SK-N-SH (cell line): ENCODE measurements at regions not wholly inside any gene's neighbourhood (a gene's known extent, or its start where the extent isn't known, plus 50 kb on each side); places are given as distances from the start of the nearest gene placed in this dataset.
A peak's percentile ranks its signal among the peaks of the same experiment; 100 is the strongest.

Experiments
- CTCF ChIA-PET: fragments of 300-600, 350-600 bp; formaldehyde crosslinking; extraction: SDS; loops from one replicate; lab custom pipeline; 2021; lab: Yijun Ruan, JAX
- POLR2A ChIA-PET: fragments of 350-600 bp; sonication (Branson Sonifier 250); formaldehyde crosslinking; extraction: SDS; loops from one replicate; lab custom pipeline; 2020; ENCODE audit warnings: antibody characterized with exemption, inconsistent platforms; lab: Yijun Ruan, JAX
- DNase-seq: peaks from one replicate; pipeline ENCODE4 v3.0.0; 2012
- H2AFZ ChIP-seq: fragments of 200-600 bp; sonication (generic); 2 replicates; pipeline ENCODE4 v1.8.1; 2016; ENCODE audit warnings: antibody characterized with exemption, mild to moderate bottlenecking, low read depth
- H3F3A ChIP-seq: fragments of 200-600 bp; sonication (generic); replicated peaks from 2 replicates; pipeline ENCODE3; 2016; ENCODE audit warnings: antibody characterized with exemption, mild to moderate bottlenecking; ENCODE audit not compliant: insufficient read depth
- H3K27ac ChIP-seq, 2 experiments: fragments of 200-500 bp in 1 of 2; fragments of 200-600 bp in 1 of 2; sonication (Bioruptor generic) in 1 of 2; sonication (generic), shearing (Covaris generic) in 1 of 2; 2 replicates each; pipeline versions ENCODE4 v1.5.1 to v1.6.1; 2014 to 2016; ENCODE audit warnings: low read depth in 2 of 2, inconsistent platforms in 1 of 2, low read length in 1 of 2, mild to moderate bottlenecking in 1 of 2, mixed read lengths in 1 of 2
- H3K27me3 ChIP-seq: fragments of 200-600 bp; sonication (generic), shearing (Covaris generic); 2 replicates; pipeline ENCODE4 v1.6.1; 2016; ENCODE audit warnings: mixed run types; ENCODE audit not compliant: insufficient read depth
- H3K36me3 ChIP-seq, 2 experiments: fragments of 200-500 bp in 1 of 2; fragments of 200-600 bp in 1 of 2; sonication (Bioruptor generic) in 1 of 2; sonication (generic) in 1 of 2; replicated peaks in 1 of 2; 2 replicates each; pipeline versions ENCODE3 to v1.5.1; 2014 to 2016; ENCODE audit warnings: low read length in 1 of 2, mild to moderate bottlenecking in 1 of 2; ENCODE audit not compliant: insufficient read depth in 2 of 2, control insufficient read depth in 1 of 2
- H3K4me1 ChIP-seq, 2 experiments: fragments of 200-500 bp in 1 of 2; fragments of 200-600 bp in 1 of 2; sonication (Bioruptor generic) in 1 of 2; sonication (generic), shearing (Covaris generic) in 1 of 2; 2 replicates each; pipeline versions ENCODE4 v1.5.1 to v1.6.1; 2014 to 2016; ENCODE audit warnings: low read depth in 1 of 2, low read length in 1 of 2, mixed run types in 1 of 2; ENCODE audit not compliant: insufficient read depth in 2 of 2, control insufficient read depth in 1 of 2
- H3K4me2 ChIP-seq: fragments of 200-600 bp; sonication (generic), shearing (Covaris generic); 2 replicates; pipeline ENCODE4 v1.6.1; 2017; ENCODE audit warnings: mixed run types
- H3K4me3 ChIP-seq, 2 experiments: fragments of 200-500 bp in 1 of 2; fragments of 200-600 bp in 1 of 2; sonication (Bioruptor generic) in 1 of 2; sonication (generic), shearing (Covaris generic) in 1 of 2; 2 replicates each; pipeline versions ENCODE4 v1.5.1 to v1.8.1; 2014 to 2016; ENCODE audit warnings: low read depth in 2 of 2, inconsistent platforms in 1 of 2, low read length in 1 of 2, mild to moderate bottlenecking in 1 of 2, mixed read lengths in 1 of 2, moderate library complexity in 1 of 2
- H3K79me2 ChIP-seq: fragments of 200-600 bp; sonication (generic); 2 replicates; pipeline ENCODE4 v1.8.1; 2017; ENCODE audit warnings: mild to moderate bottlenecking; ENCODE audit not compliant: insufficient read depth
- H3K9ac ChIP-seq: fragments of 200-600 bp; sonication (generic); 2 replicates; pipeline ENCODE4 v1.6.1; 2017; ENCODE audit warnings: mixed run types
- H3K9me2 ChIP-seq: fragments of 200-600 bp; sonication (generic); 2 replicates; pipeline ENCODE4 v1.6.1; 2017; ENCODE audit warnings: mixed run types
- H3K9me3 ChIP-seq: fragments of 200-600 bp; sonication (generic); 2 replicates; pipeline ENCODE4 v1.6.1; 2017; ENCODE audit warnings: mixed run types, mild to moderate bottlenecking, moderate library complexity
- H4K20me1 ChIP-seq: fragments of 200-600 bp; sonication (generic); 2 replicates; pipeline ENCODE4 v1.6.1; 2017; ENCODE audit warnings: mild to moderate bottlenecking, mixed run types; ENCODE audit not compliant: insufficient read depth
- EP300 ChIP-seq, 2 experiments: IDR thresholded peaks; 2 replicates each; pipeline versions ENCODE4 v1.4.0 to v1.6.1; 2012; ENCODE audit warnings: borderline replicate concordance in 1 of 2, low read depth in 1 of 2, low read length in 1 of 2
- EZH2phosphoT487 ChIP-seq: fragments of 200-600 bp; sonication (generic); IDR thresholded peaks from 2 replicates; pipeline ENCODE4 v1.6.1; 2017; ENCODE audit warnings: low read depth, mixed run types, mild to moderate bottlenecking, antibody characterized with exemption, moderate library complexity, borderline replicate concordance
- FOSL2 ChIP-seq: IDR thresholded peaks from 2 replicates; pipeline ENCODE4 v1.4.0; 2012; ENCODE audit warnings: low read depth, mild to moderate bottlenecking, moderate library complexity, borderline replicate concordance
- FOXJ3 ChIP-seq: sonication (generic); formaldehyde crosslinking; IDR thresholded peaks from 2 replicates; pipeline ENCODE4 v1.5.1; 2020; ENCODE audit warnings: mild to moderate bottlenecking, missing genetic modification reagents
- GABPA ChIP-seq: IDR thresholded peaks from 2 replicates; pipeline ENCODE4 v1.4.0; 2012; ENCODE audit warnings: low read depth, mild to moderate bottlenecking
- MAX ChIP-seq: IDR thresholded peaks from 2 replicates; pipeline ENCODE4 v1.4.0; 2012; ENCODE audit warnings: low read depth
- MEF2A ChIP-seq: IDR thresholded peaks from 2 replicates; pipeline ENCODE4 v1.4.0; 2012; ENCODE audit warnings: low read depth, borderline replicate concordance
- MXI1 ChIP-seq: IDR thresholded peaks from 2 replicates; pipeline ENCODE4 v1.6.1; 2012; ENCODE audit warnings: mild to moderate bottlenecking, low read depth, low read length, improper control_type of control experiment
- NFIC ChIP-seq: IDR thresholded peaks from 2 replicates; pipeline ENCODE4 v1.4.0; 2012; ENCODE audit warnings: borderline replicate concordance
- NRF1 ChIP-seq: IDR thresholded peaks from 2 replicates; pipeline ENCODE4 v1.6.1; 2012; ENCODE audit warnings: low read depth, mild to moderate bottlenecking, low read length
- PBX3 ChIP-seq: IDR thresholded peaks from 2 replicates; pipeline ENCODE4; 2012
- POLR2AphosphoS5 ChIP-seq: IDR thresholded peaks from 2 replicates; pipeline ENCODE4 v1.6.1; 2012; ENCODE audit warnings: low read depth, low read length
- RFX5 ChIP-seq: IDR thresholded peaks from 2 replicates; pipeline ENCODE4 v1.6.1; 2012; ENCODE audit warnings: mild to moderate bottlenecking, improper control_type of control experiment, low read length
- SMC3 ChIP-seq: IDR thresholded peaks from 2 replicates; pipeline ENCODE4 v1.6.1; 2012; ENCODE audit warnings: low read depth, low read length, improper control_type of control experiment
- TAF1 ChIP-seq: IDR thresholded peaks from 2 replicates; pipeline ENCODE4 v1.6.1; 2012; ENCODE audit warnings: low read depth, mild to moderate bottlenecking, low read length, moderate library complexity, borderline replicate concordance
- TCF12 ChIP-seq: IDR thresholded peaks from 2 replicates; pipeline ENCODE4 v1.4.0; 2012
- USF1 ChIP-seq: IDR thresholded peaks from 2 replicates; pipeline ENCODE4 v1.4.0; 2012; ENCODE audit warnings: low read depth, borderline replicate concordance
- USF2 ChIP-seq: fragments of 150-350 bp; IDR thresholded peaks from 2 replicates; pipeline ENCODE4 v1.6.1; 2017; ENCODE audit warnings: antibody characterized with exemption, low read length, low read depth, borderline replicate concordance
- WGBS: methylation state at CpG from one replicate; pipeline ENCODE4 v1.1.6; 2017; ENCODE audit warnings: low lambda C conversion rate; 5-methylcytosine and 5-hydroxymethylcytosine counted together

- ChIA-PET POLR2A (no interaction called here), CTCF (interaction anchor here (1.0 kb wide), 1 partner anchor 15 kb away, joined by 3 read pairs; no protein-coding TSS in a partner anchor)
- DNase-seq, result no peak
- Histone ChIP-seq H3K4me3 (no peak overlapping the region), H3K36me3 (no peaks in the 10 kb centered on the region), H3K4me1 (peaks cover 0 to 3% of the 10 kb centered on the region in 2 experiments; a peak in 2 of 4 replicates), H3K9ac (no peak overlapping the region), H3K27me3 (no peaks in the 10 kb centered on the region), H3F3A (no peaks in the 10 kb centered on the region), H3K9me2 (no peaks in the 10 kb centered on the region), H2AFZ (0 out of 2 replicates have a peak overlapping the region, but pooled peaks have one; percentile 56), H3K9me3 (no peaks in the 10 kb centered on the region), H3K27ac (peak overlapping the region; percentile 22 to 31; a peak in 2 of 4 replicates), H3K79me2 (no peaks in the 10 kb centered on the region), H3K4me2 (peak overlapping the region; percentile 25; the same call in 1 of the 2 replicates), H4K20me1 (no peaks in the 10 kb centered on the region)
- WGBS, result 26% methylated on average over 3 of the region's 3 CpGs
- TF ChIP-seq MXI1, result no peak
- TF ChIP-seq PBX3, result 0 out of 2 replicates have a peak, but pooled peaks have one; percentile 14
Measured at GRCh38 chr4:30802622-30803323, 82.6 kb downstream of the PCDH7 start.

- no peak for DNase-seq
- no peak for TF ChIP-seq MAX
- no peak for TF ChIP-seq MEF2A
- no peak for TF ChIP-seq SMC3
- no peak for TF ChIP-seq NRF1
- TF ChIP-seq EZH2phosphoT487, result no peak
- no peak for TF ChIP-seq RFX5
- no peak for TF ChIP-seq TAF1
- TF ChIP-seq TCF12, result no peak
- CTCF ChIA-PET, result no interaction called here
- Histone ChIP-seq H3K27ac (no peak overlapping the region), H3K27me3 (no peaks in the 10 kb centered on the region), H3K9me2 (no peaks in the 10 kb centered on the region), H3K9me3 (no peaks in the 10 kb centered on the region), H2AFZ (no peak overlapping the region), H3F3A (no peaks in the 10 kb centered on the region), H3K9ac (no peak overlapping the region), H4K20me1 (no peaks in the 10 kb centered on the region), H3K36me3 (no peaks in the 10 kb centered on the region), H3K4me3 (no peak overlapping the region), H3K4me2 (no peak overlapping the region), H3K4me1 (no peaks in the 10 kb centered on the region), H3K79me2 (no peaks in the 10 kb centered on the region)
- POLR2A ChIA-PET, result no interaction called here
Measured at GRCh38 chr4:30808276-30808675, 88.1 kb downstream of the PCDH7 start.

GRCh38 chr4:30811296-30811695 is 91.1 kb downstream of the PCDH7 start:
- no peaks in the 10 kb centered on the region for H4K20me1 ChIP-seq
- ChIA-PET CTCF (no interaction called here), POLR2A (no interaction called here)
- H2AFZ ChIP-seq, result no peak overlapping the region
- WGBS, result 34% methylated on average over 2 of the region's 2 CpGs
- H3K27me3 ChIP-seq, result no peaks in the 10 kb centered on the region
- no peak overlapping the region for H3K9ac ChIP-seq
- no peaks in the 10 kb centered on the region for H3K36me3 ChIP-seq
- H3K79me2 ChIP-seq, result no peaks in the 10 kb centered on the region
- H3F3A ChIP-seq, result no peaks in the 10 kb centered on the region
- H3K9me3 ChIP-seq, result no peaks in the 10 kb centered on the region
- DNase-seq, result no peak
- no peaks in the 10 kb centered on the region for H3K4me1 ChIP-seq
- no peak overlapping the region for H3K4me2 ChIP-seq
- H3K4me3 ChIP-seq, result no peak overlapping the region
- TF ChIP-seq POLR2AphosphoS5 (no peak), FOSL2 (no peak), EP300 (IDR thresholded peaks at IDR 0.05; ENCODE audit: borderline replicate concordance in 1 of 2, low read depth in 1 of 2, low read length in 1 of 2) (no peak), NFIC (no peak), SMC3 (no peak), FOXJ3 (CRISPR knock-in tag) (no peak), GABPA (no peak), USF1 (no peak), EZH2phosphoT487 (no peak), USF2 (no peak)
- H3K27ac ChIP-seq, result no peak overlapping the region
- H3K9me2 ChIP-seq, result no peaks in the 10 kb centered on the region
